ENCODE measurements at regions not wholly inside any gene's neighbourhood (a gene's known extent, or its start where the extent isn't known, plus 50 kb on each side); places are given as distances from the start of the nearest gene placed in this dataset.

DNA sequence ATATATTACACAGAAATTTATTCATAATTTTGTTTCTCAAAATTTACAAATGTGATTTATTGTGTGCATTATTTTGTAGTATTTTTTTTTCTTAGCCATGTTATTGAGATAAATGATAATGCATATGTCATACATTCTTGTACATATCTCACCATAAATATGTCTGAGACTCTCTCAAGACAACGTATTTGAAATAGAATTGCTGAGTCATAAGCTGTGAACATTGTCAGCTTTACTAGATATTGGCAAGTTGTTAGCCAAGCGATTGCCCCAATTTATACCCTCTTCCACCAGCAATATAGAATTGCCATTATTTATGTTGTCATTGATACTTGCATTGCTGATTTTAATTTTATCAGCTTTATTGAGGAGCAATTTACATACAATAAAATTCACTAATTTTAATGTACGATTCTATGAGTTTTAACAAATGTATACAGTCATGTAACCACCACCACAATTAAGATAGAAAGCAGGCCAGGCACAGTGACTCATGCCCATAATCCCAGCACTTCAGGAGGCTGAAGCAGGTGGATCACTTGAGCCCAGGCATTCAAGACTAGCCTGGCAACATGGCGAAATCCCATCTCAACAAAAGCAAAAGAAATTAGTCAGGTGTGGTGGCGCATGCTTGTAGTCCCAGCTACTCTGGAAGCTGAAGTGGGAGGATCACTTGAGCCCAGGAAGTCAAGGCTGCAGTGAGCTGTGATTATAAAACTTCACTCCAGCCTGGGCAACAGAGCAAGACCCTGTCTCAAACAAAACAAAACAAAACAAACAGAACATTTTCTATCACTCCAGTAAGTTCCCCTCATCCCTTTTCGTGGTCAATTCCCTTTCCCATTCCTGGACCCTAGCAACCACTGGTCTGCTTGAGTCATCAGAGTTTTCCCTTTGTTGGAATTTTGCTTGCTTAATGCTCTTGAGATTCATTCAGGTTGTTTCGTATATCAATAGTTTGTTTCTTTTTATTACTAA is 373.1 kb downstream of the MFSD1 start:
- Mint-ChIP-seq H3K27ac (no peak overlapping the region), H3K27me3 (peaks cover 4% of the 10 kb centered on the region), H3K36me3 (no peaks in the 10 kb centered on the region), H3K9me3 (no peaks in the 10 kb centered on the region), H3K4me3 (no peak overlapping the region), H3K4me1 (ENCODE audit: unreplicated experiment) (no peaks in the 10 kb centered on the region)
- no peak for DNase-seq (ENCODE audit: extremely low spot score, unreplicated experiment)
- TF ChIP-seq, protein P1, sequence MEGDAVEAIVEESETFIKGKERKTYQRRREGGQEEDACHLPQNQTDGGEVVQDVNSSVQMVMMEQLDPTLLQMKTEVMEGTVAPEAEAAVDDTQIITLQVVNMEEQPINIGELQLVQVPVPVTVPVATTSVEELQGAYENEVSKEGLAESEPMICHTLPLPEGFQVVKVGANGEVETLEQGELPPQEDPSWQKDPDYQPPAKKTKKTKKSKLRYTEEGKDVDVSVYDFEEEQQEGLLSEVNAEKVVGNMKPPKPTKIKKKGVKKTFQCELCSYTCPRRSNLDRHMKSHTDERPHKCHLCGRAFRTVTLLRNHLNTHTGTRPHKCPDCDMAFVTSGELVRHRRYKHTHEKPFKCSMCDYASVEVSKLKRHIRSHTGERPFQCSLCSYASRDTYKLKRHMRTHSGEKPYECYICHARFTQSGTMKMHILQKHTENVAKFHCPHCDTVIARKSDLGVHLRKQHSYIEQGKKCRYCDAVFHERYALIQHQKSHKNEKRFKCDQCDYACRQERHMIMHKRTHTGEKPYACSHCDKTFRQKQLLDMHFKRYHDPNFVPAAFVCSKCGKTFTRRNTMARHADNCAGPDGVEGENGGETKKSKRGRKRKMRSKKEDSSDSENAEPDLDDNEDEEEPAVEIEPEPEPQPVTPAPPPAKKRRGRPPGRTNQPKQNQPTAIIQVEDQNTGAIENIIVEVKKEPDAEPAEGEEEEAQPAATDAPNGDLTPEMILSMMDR (conservative IDR thresholded peaks at IDR 0.05) = no peak

GRCh38 chr3:159178209-159178897 is 376.5 kb downstream of the MFSD1 start:
- peaks cover 14% of the 10 kb centered on the region for H3K27me3 Mint-ChIP-seq
- TF ChIP-seq, protein P1 (conservative IDR thresholded peaks at IDR 0.05) = no peak
- no peak overlapping the region for H3K27ac Mint-ChIP-seq
- H3K9me3 Mint-ChIP-seq = peaks cover 9% of the 10 kb centered on the region
- H3K4me3 Mint-ChIP-seq = no peak overlapping the region
- no peaks in the 10 kb centered on the region for H3K36me3 Mint-ChIP-seq
- DNase-seq (ENCODE audit: extremely low spot score, unreplicated experiment) = no peak
- no peaks in the 10 kb centered on the region for H3K4me1 Mint-ChIP-seq (ENCODE audit: unreplicated experiment)

GRCh38 chr3:159182961-159183360 is 381.1 kb downstream of the MFSD1 start:
- no peak for DNase-seq (ENCODE audit: extremely low spot score, unreplicated experiment)
- Mint-ChIP-seq H3K4me3 (no peak overlapping the region), H3K4me1 (ENCODE audit: unreplicated experiment) (peaks cover 10% of the 10 kb centered on the region), H3K36me3 (no peaks in the 10 kb centered on the region), H3K27ac (no peak overlapping the region), H3K9me3 (peaks cover 15% of the 10 kb centered on the region), H3K27me3 (peaks cover 19% of the 10 kb centered on the region)
- TF ChIP-seq, protein P1 (conservative IDR thresholded peaks at IDR 0.05) = no peak

DNA sequence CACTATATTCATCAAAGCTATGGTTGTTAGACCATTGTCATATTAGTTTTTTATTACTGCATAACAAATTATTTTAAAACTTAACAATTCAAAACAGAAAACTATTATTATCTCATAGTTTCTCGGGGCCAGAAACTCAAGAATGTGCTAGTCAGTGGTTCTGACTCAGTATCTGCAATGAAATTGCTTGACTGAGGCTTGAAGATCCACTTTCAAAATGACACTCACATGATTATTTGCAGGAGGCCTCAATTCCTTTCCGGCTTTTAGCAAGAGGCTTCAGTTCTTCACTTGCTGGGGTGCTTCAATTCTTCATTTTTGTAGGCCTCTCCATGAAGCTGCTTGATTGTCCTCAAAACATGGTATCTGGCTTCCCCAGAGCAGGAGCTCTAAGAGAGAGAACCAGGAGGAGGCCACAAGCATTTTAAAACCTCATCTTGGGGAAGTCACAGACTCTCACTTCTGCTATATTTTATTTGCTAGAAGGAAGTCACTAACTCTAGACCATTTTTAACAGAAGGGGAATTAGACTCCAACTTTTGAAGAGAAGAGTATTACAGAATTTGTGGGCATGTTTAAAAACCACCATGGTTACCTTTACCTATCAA is 383.7 kb downstream of the MFSD1 start:
- H3K9me3 Mint-ChIP-seq = peaks cover 15% of the 10 kb centered on the region
- TF ChIP-seq, protein P1 (conservative IDR thresholded peaks at IDR 0.05) = no peak
- no peaks in the 10 kb centered on the region for H3K36me3 Mint-ChIP-seq
- peaks cover 26% of the 10 kb centered on the region for H3K27me3 Mint-ChIP-seq
- no peak for DNase-seq (ENCODE audit: extremely low spot score, unreplicated experiment)
- H3K4me1 Mint-ChIP-seq (ENCODE audit: unreplicated experiment) = peaks cover 10% of the 10 kb centered on the region
- H3K4me3 Mint-ChIP-seq = no peak overlapping the region
- no peak overlapping the region for H3K27ac Mint-ChIP-seq

DNA sequence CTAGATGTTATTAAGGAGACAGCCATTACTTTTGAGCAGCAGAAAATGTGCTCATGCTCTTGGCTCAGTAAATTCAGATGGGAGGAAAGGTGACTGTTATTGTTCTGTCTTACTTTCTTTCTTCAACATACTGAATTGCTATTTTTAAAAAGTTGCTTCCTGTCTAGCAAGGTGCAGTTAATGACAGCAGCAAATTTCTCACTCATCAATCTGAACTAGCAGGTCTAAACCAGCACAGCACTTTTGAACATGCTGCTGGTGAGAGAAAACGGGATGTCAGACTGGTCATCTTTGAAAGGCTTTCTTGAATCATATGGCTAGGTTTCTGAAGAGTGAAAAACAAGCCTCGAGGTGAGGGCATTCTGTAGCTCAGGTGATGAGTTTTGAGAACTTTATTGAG is 384.7 kb downstream of the MFSD1 start:
- TF ChIP-seq, protein P1 (conservative IDR thresholded peaks at IDR 0.05) = no peak
- peaks cover 21% of the 10 kb centered on the region for H3K27me3 Mint-ChIP-seq
- H3K36me3 Mint-ChIP-seq = no peaks in the 10 kb centered on the region
- H3K4me1 Mint-ChIP-seq (ENCODE audit: unreplicated experiment) = peaks cover 17% of the 10 kb centered on the region
- no peak overlapping the region for H3K4me3 Mint-ChIP-seq
- no peak for DNase-seq (ENCODE audit: extremely low spot score, unreplicated experiment)
- peaks cover 8% of the 10 kb centered on the region for H3K9me3 Mint-ChIP-seq
- H3K27ac Mint-ChIP-seq = no peak overlapping the region
